Epithelial cell of esophagus (primary cell): ENCODE measurements at regions not wholly inside any gene's neighbourhood (a gene's known extent, or its start where the extent isn't known, plus 50 kb on each side); places are given as distances from the start of the nearest gene placed in this dataset.

Experiments
- DNase-seq: peaks from one replicate; pipeline ENCODE4 v3.0.0; 2010; ENCODE audit warnings: low read depth
- H3K4me3 ChIP-seq: 2 replicates; pipeline ENCODE4 v1.5.1; 2011; ENCODE audit warnings: mild to moderate bottlenecking, low read length, control low read depth
- CTCF ChIP-seq: IDR thresholded peaks from 2 replicates; pipeline ENCODE4 v1.5.1; 2011; ENCODE audit warnings: low read depth, mild to moderate bottlenecking, low read length, control low read depth, inconsistent platforms; ENCODE audit not compliant: insufficient read depth; ENCODE audit errors: missing control alignments

- no peak for TF ChIP-seq CTCF
- H3K4me3 ChIP-seq = no peak overlapping the region
- no peak for DNase-seq
These were observed 273.8 kb downstream of the RPS6KC1 start for GRCh38 chr1:213324859-213325258.

DNA sequence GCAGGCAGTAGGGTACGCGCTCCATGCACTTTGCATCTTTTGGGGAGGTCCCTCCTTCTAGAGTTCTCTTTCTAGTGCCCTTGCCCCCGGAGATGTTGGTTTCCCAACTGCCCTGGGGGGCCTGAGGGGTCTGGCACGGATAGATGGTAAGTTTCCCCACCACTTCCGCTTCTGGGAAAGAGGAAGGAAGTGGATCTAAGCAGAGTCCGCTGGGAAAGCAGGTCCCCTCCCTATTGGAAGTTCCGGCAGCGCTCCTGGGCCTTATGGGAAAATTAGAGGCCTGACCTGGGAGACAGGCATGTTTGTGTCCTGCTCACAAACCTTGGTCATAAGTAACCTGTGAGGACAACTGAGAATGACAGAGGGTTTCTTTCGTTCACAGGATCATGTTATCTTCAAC, 274.4 kb downstream of the RPS6KC1 start:
- no peak for TF ChIP-seq CTCF
- no peak overlapping the region for H3K4me3 ChIP-seq
- no peak for DNase-seq

GRCh38 chr1:213326281-213327016, 275.4 kb downstream of the RPS6KC1 start:
- H3K4me3 ChIP-seq = no peak overlapping the region
- no peak for DNase-seq
- no peak for TF ChIP-seq CTCF

- no peak overlapping the region for H3K4me3 ChIP-seq
- TF ChIP-seq CTCF = no peak
- DNase-seq = peak; percentile 36
These were observed 276.1 kb downstream of the RPS6KC1 start for GRCh38 chr1:213327017-213327667.

DNA sequence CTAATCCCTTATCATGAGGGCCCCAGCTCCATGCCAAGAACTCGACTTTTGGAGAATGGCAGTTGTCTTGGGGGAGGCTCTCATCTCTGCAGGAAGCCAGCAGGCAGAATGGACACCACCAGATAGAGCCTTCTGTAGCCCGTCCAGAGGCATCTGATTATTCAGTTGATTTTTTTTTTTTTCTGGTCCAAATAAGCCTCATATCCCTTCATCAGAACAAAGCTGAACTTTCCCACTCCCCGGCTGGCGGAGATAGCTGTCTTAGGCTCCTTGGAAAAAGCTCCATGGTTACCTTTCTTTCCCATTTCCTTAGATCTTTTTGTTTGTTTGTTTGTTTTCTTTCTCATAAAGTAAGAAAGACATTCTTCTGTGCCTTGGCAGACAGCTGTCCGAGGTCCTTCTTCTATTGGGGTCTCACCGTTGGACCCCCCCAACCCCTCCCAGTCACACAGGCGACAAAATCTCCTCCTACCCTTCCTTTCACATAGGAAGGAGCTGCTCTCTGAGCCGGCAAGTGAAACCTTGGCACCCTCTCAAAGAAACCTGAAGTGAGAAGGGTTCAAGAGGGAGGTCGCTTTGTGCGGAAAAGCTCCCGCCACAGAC, 278.5 kb downstream of the RPS6KC1 start:
- no peak for TF ChIP-seq CTCF
- no peak for DNase-seq
- no peak overlapping the region for H3K4me3 ChIP-seq

GRCh38 chr1:213330281-213330680, 279.2 kb downstream of the RPS6KC1 start:
- H3K4me3 ChIP-seq = no peak overlapping the region
- TF ChIP-seq CTCF = no peak
- no peak for DNase-seq
